Chondrocyte (in vitro differentiated cells): ENCODE measurements at regions not wholly inside any gene's neighbourhood (a gene's known extent, or its start where the extent isn't known, plus 50 kb on each side); places are given as distances from the start of the nearest gene placed in this dataset.

Experiments
- DNase-seq: peaks from one replicate; pipeline ENCODE4 v3.0.0; 2021; ENCODE audit warnings: mixed read lengths, low spot score
- H3K27ac Mint-ChIP-seq: one replicate; pipeline ENCODE4 v1.8.0; 2021; ENCODE audit warnings: mild to moderate bottlenecking, moderate library complexity, mixed read lengths; ENCODE audit not compliant: unreplicated experiment
- H3K27me3 Mint-ChIP-seq: 2 replicates; pipeline ENCODE4 v1.8.0; 2021; ENCODE audit warnings: low read depth, mixed read lengths
- H3K36me3 Mint-ChIP-seq: 2 replicates; pipeline ENCODE4 v1.8.0; 2021; ENCODE audit warnings: low read depth, mixed read lengths
- H3K4me1 Mint-ChIP-seq: 2 replicates; pipeline ENCODE4 v1.8.0; 2021; ENCODE audit warnings: low read depth, mild to moderate bottlenecking, mixed read lengths
- H3K4me3 Mint-ChIP-seq: one replicate; pipeline ENCODE4 v1.8.0; 2021; ENCODE audit warnings: mild to moderate bottlenecking, moderate library complexity, mixed read lengths; ENCODE audit not compliant: unreplicated experiment
- H3K9me3 Mint-ChIP-seq: 2 replicates; pipeline ENCODE4 v1.8.0; 2021; ENCODE audit warnings: low read depth, mixed read lengths
- TF ChIP-seq, protein P1 (sequence below): fragments of 200-600 bp; sonication (generic); IDR thresholded peaks from 2 replicates; pipeline ENCODE4 v1.5.0; 2021; ENCODE audit warnings: antibody characterized with exemption, mild to moderate bottlenecking, moderate library complexity

GRCh38 chr22:27554106-27554811 is 247.3 kb downstream of the MN1 start:
- no peak overlapping the region for H3K27ac Mint-ChIP-seq
- TF ChIP-seq, protein P1, sequence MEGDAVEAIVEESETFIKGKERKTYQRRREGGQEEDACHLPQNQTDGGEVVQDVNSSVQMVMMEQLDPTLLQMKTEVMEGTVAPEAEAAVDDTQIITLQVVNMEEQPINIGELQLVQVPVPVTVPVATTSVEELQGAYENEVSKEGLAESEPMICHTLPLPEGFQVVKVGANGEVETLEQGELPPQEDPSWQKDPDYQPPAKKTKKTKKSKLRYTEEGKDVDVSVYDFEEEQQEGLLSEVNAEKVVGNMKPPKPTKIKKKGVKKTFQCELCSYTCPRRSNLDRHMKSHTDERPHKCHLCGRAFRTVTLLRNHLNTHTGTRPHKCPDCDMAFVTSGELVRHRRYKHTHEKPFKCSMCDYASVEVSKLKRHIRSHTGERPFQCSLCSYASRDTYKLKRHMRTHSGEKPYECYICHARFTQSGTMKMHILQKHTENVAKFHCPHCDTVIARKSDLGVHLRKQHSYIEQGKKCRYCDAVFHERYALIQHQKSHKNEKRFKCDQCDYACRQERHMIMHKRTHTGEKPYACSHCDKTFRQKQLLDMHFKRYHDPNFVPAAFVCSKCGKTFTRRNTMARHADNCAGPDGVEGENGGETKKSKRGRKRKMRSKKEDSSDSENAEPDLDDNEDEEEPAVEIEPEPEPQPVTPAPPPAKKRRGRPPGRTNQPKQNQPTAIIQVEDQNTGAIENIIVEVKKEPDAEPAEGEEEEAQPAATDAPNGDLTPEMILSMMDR: no peak
- peaks cover 6% of the 10 kb centered on the region for H3K9me3 Mint-ChIP-seq
- H3K4me3 Mint-ChIP-seq: no peak overlapping the region
- DNase-seq: no peak
- H3K27me3 Mint-ChIP-seq: no peaks in the 10 kb centered on the region
- H3K4me1 Mint-ChIP-seq: peaks cover 6% of the 10 kb centered on the region
- H3K36me3 Mint-ChIP-seq: no peaks in the 10 kb centered on the region

GRCh38 chr22:27554841-27555456 is 246.6 kb downstream of the MN1 start:
- Mint-ChIP-seq H3K36me3 (no peaks in the 10 kb centered on the region), H3K9me3 (peaks cover 6% of the 10 kb centered on the region), H3K4me3 (no peak overlapping the region), H3K27ac (no peak overlapping the region), H3K27me3 (no peaks in the 10 kb centered on the region), H3K4me1 (peaks cover 6% of the 10 kb centered on the region)
- DNase-seq: no peak
- TF ChIP-seq, protein P1: no peak

DNA sequence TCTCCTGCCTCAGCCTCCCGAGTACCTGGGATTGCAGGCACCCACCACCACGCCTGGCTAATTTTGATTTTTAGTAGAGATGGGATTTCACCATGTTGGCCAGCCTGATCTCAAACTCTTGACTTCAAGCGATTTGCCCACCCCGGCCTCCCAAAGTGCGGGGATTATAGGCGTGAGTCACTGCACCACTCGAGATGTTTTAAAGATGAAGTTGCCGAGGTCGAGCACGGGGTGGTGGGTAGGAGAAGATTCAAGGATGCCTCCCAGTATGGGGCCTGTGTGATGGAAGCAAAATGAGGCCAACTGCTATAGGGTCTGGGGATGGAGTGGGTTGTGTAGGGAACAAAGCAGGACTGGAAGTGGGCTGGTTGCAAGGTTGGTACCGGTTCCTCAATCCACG is 245.2 kb downstream of the MN1 start:
- Mint-ChIP-seq H3K9me3 (peaks cover 6% of the 10 kb centered on the region), H3K4me1 (peaks cover 6% of the 10 kb centered on the region), H3K4me3 (no peak overlapping the region), H3K36me3 (no peaks in the 10 kb centered on the region), H3K27me3 (no peaks in the 10 kb centered on the region), H3K27ac (no peak overlapping the region)
- TF ChIP-seq, protein P1: no peak
- DNase-seq: no peak

- Mint-ChIP-seq H3K27ac (no peak overlapping the region), H3K36me3 (no peaks in the 10 kb centered on the region), H3K27me3 (no peaks in the 10 kb centered on the region), H3K4me3 (no peak overlapping the region), H3K4me1 (peaks cover 9% of the 10 kb centered on the region), H3K9me3 (peaks cover 6% of the 10 kb centered on the region)
- DNase-seq: no peak
- TF ChIP-seq, protein P1: no peak
Observed at GRCh38 chr22:27557286-27558008, 244.1 kb downstream of the MN1 start.

DNA sequence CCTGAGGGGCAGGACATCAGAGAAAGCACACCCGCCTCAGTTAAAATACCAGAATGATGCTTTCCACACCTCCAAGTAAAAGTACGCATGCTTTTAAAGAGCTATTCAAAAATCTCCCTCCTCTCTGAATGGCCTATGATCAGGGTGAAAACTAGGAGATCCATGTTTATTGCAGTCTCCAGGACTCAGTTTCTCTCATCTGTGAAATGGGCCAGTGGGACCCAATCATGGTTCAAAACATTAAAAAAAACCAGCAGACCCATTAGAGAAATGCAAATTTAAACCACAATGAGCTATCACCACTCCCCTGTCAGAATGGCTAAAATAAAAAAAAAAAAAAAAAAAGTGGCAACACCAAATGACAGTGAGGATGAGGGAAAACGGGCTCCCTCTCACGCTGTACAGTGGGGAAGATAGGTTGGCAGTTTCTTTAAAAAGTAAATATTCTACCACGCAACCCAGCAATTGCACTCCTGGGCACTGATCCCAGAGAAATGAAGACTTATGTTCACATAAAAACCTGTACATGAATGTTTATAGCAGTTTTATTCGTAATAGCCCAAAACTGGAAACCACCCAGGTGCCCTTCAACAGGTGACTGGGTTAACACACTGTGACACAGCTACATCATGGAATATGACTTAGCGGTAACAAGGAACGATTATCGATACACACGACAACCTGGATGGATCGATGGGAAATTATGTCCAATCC is 242.7 kb downstream of the MN1 start:
- Mint-ChIP-seq H3K36me3 (no peaks in the 10 kb centered on the region), H3K4me1 (peaks cover 9% of the 10 kb centered on the region)
- TF ChIP-seq, protein P1: no peak

More for the DNA sequence above, 242.7 kb downstream of the MN1 start:
- Mint-ChIP-seq H3K4me3 (no peak overlapping the region), H3K27ac (no peak overlapping the region), H3K27me3 (no peaks in the 10 kb centered on the region), H3K9me3 (no peaks in the 10 kb centered on the region)
- DNase-seq: no peak
